B cell (primary cell): ENCODE measurements at regions not wholly inside any gene's neighbourhood (a gene's known extent, or its start where the extent isn't known, plus 50 kb on each side); places are given as distances from the start of the nearest gene placed in this dataset.

Experiments
- ATAC-seq: fragments of 200-7000 bp; cut with Tn5 transposase; one replicate; pipeline ENCODE4 v1.10.0; 2021; ENCODE audit warnings: low read depth, mild to moderate bottlenecking, moderate number of reproducible peaks, moderate library complexity
- CTCF ChIA-PET: fragments of 350-600 bp; sonication (Branson Sonifier 250); formaldehyde crosslinking; loops from one replicate; lab custom pipeline; 2021; ENCODE audit warnings: antibody characterized with exemption, inconsistent platforms; lab: Charles Lee
- POLR2A ChIA-PET: fragments of 350-600 bp; sonication (Branson Sonifier 250); formaldehyde crosslinking; loops from one replicate; lab custom pipeline; 2021; ENCODE audit warnings: antibody characterized with exemption; lab: Charles Lee
- DNase-seq: peaks from one replicate; pipeline ENCODE4 v3.0.0; 2013
- H2AFZ ChIP-seq: 2 replicates; pipeline ENCODE4 v1.6.1; 2012; ENCODE audit warnings: mild to moderate bottlenecking, low read depth, low read length; ENCODE audit not compliant: insufficient read depth, poor library complexity, severe bottlenecking
- H3K27ac ChIP-seq, 2 donors: 1 replicate in 1 of 2; 2 replicates in 1 of 2; pipeline ENCODE4 v1.5.1; 2012 to 2013; ENCODE audit warnings: low read length in 2 of 2, mild to moderate bottlenecking in 2 of 2, moderate library complexity in 1 of 2
- H3K27me3 ChIP-seq, 4 experiments: fragments of 200-600 bp in 1 of 4; sonication (generic) in 1 of 4; replicated peaks in 1 of 4; 1 replicate in 2 of 4; 2 replicates in 2 of 4; pipeline versions ENCODE4 v1.6.1 to v1.7.0; 2013 to 2016; ENCODE audit warnings: low read length in 3 of 4, mild to moderate bottlenecking in 2 of 4, mixed read lengths in 1 of 4, moderate library complexity in 1 of 4; ENCODE audit not compliant: insufficient read depth in 4 of 4, control insufficient read depth in 3 of 4; ENCODE audit errors: control extremely low read depth in 1 of 4
- H3K36me3 ChIP-seq, 2 experiments: replicated peaks in 1 of 2; 1 replicate in 1 of 2; 2 replicates in 1 of 2; pipeline versions ENCODE4 v1.6.1 to v1.7.1; 2013; ENCODE audit warnings: low read length in 1 of 2; ENCODE audit not compliant: insufficient read depth in 2 of 2, control insufficient read depth in 1 of 2; ENCODE audit errors: control extremely low read depth in 1 of 2, extremely low read depth in 1 of 2
- H3K4me1 ChIP-seq, 2 donors: fragments of 200-600 bp in 1 of 2; sonication (generic) in 1 of 2; 1 replicate in 1 of 2; 2 replicates in 1 of 2; pipeline versions ENCODE4 v1.5.1 to v1.6.1; 2013 to 2017; ENCODE audit warnings: low read length in 2 of 2; ENCODE audit not compliant: control insufficient read depth in 2 of 2, insufficient read depth in 2 of 2
- H3K4me2 ChIP-seq: replicated peaks from 2 replicates; pipeline ENCODE3; 2012; ENCODE audit warnings: mild to moderate bottlenecking, low read depth, low read length; ENCODE audit not compliant: poor library complexity, severe bottlenecking
- H3K4me3 ChIP-seq, 5 experiments: fragments of 200-600 bp in 1 of 5; sonication (generic) in 1 of 5; 1 replicate in 3 of 5; 2 replicates in 2 of 5; pipeline versions ENCODE4 v1.5.1 to v1.7.0; 2011 to 2016; ENCODE audit warnings: low read length in 4 of 5, mild to moderate bottlenecking in 4 of 5, low read depth in 2 of 5, control low read depth in 1 of 5, moderate library complexity in 1 of 5; ENCODE audit not compliant: insufficient read depth in 1 of 5; ENCODE audit errors: control extremely low read depth in 1 of 5, extremely low read depth in 1 of 5
- H3K79me2 ChIP-seq: fragments of 200-600 bp; sonication (generic); one replicate; pipeline ENCODE4 v1.6.0; 2016; ENCODE audit warnings: low read length; ENCODE audit not compliant: control insufficient read depth, insufficient read depth
- H3K9ac ChIP-seq: fragments of 200-600 bp; sonication (generic); 2 replicates; pipeline ENCODE4 v1.6.1; 2017; ENCODE audit warnings: mild to moderate bottlenecking, low read length, moderate library complexity
- H3K9me3 ChIP-seq, 3 donors: one replicate each; pipeline versions ENCODE4 v1.6.1 to v1.7.1; 2013; ENCODE audit warnings: low read length in 2 of 3; ENCODE audit not compliant: control insufficient read depth in 2 of 3, insufficient read depth in 1 of 3; ENCODE audit errors: control extremely low read depth in 1 of 3
- H4K20me1 ChIP-seq: 2 replicates; pipeline ENCODE4 v1.6.0; 2012; ENCODE audit warnings: mild to moderate bottlenecking, low read length; ENCODE audit not compliant: insufficient read depth, control insufficient read depth, poor library complexity, severe bottlenecking
- H3K27ac Mint-ChIP-seq: one replicate; pipeline ENCODE4 v1.8.0; 2021; ENCODE audit warnings: mixed read lengths
- H3K27me3 Mint-ChIP-seq: one replicate; pipeline ENCODE4 v1.8.0; 2021; ENCODE audit warnings: mixed read lengths
- H3K4me1 Mint-ChIP-seq: one replicate; pipeline ENCODE4 v1.8.0; 2021; ENCODE audit warnings: mixed read lengths
- H3K4me3 Mint-ChIP-seq: one replicate; pipeline ENCODE4 v1.8.0; 2021; ENCODE audit warnings: mixed read lengths
- H3K9me3 Mint-ChIP-seq: one replicate; pipeline ENCODE4 v1.8.0; 2022; ENCODE audit warnings: mixed read lengths; ENCODE audit not compliant: insufficient read depth
- EZH2 ChIP-seq: IDR thresholded peaks from 2 replicates; pipeline ENCODE4 v1.6.1; 2012; ENCODE audit warnings: borderline replicate concordance, low read depth, mild to moderate bottlenecking, moderate library complexity, low read length; ENCODE audit not compliant: insufficient read depth, poor library complexity, severe bottlenecking
- WGBS: methylation state at CpG from one replicate; pipeline ENCODE4 v1.1.5; 2013; ENCODE audit warnings: missing lambda C conversion rate; ENCODE audit not compliant: insufficient coverage; 5-methylcytosine and 5-hydroxymethylcytosine counted together
- intact Hi-C: fragments of 100-400 bp; cut with micrococcal nuclease; formaldehyde crosslinking; loops from one replicate; pipeline ENCODE4 v1.10.0; 2022
- TF ChIP-seq, protein P1 (sequence below): fragments of 200-600 bp; IDR thresholded peaks from one replicate; pipeline ENCODE4 v1.8.0; 2022; ENCODE audit warnings: antibody characterized with exemption, mild to moderate bottlenecking

GRCh38 chr4:74522251-74522991 lies 77.5 kb downstream of the AREG start:
- Mint-ChIP-seq H3K27me3 (peaks cover 14% of the 10 kb centered on the region), H3K4me1 (no peaks in the 10 kb centered on the region), H3K9me3 (no peaks in the 10 kb centered on the region), H3K4me3 (no peak overlapping the region), H3K27ac (no peak overlapping the region)
- H2AFZ ChIP-seq: no peak overlapping the region
- no peaks in the 10 kb centered on the region for H4K20me1 ChIP-seq
- H3K27ac ChIP-seq: no peak overlapping the region
- TF ChIP-seq EZH2: no peak
- TF ChIP-seq, protein P1, sequence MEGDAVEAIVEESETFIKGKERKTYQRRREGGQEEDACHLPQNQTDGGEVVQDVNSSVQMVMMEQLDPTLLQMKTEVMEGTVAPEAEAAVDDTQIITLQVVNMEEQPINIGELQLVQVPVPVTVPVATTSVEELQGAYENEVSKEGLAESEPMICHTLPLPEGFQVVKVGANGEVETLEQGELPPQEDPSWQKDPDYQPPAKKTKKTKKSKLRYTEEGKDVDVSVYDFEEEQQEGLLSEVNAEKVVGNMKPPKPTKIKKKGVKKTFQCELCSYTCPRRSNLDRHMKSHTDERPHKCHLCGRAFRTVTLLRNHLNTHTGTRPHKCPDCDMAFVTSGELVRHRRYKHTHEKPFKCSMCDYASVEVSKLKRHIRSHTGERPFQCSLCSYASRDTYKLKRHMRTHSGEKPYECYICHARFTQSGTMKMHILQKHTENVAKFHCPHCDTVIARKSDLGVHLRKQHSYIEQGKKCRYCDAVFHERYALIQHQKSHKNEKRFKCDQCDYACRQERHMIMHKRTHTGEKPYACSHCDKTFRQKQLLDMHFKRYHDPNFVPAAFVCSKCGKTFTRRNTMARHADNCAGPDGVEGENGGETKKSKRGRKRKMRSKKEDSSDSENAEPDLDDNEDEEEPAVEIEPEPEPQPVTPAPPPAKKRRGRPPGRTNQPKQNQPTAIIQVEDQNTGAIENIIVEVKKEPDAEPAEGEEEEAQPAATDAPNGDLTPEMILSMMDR: no peak
- no peaks in the 10 kb centered on the region for H3K4me1 ChIP-seq
- no peaks in the 10 kb centered on the region for H3K27me3 ChIP-seq
- ATAC-seq (no peak), DNase-seq (no peak)
- H3K4me3 ChIP-seq: no peak overlapping the region
- no peak overlapping the region for H3K9ac ChIP-seq
- no peak overlapping the region for H3K4me2 ChIP-seq
- intact Hi-C loops: no loop called here
- CTCF ChIA-PET: no interaction called here
- POLR2A ChIA-PET: no interaction called here
- no peaks in the 10 kb centered on the region for H3K9me3 ChIP-seq
- WGBS: no CpG with 5 or more reads among the region's 3 CpGs
- H3K36me3 ChIP-seq: no peaks in the 10 kb centered on the region
- H3K79me2 ChIP-seq: no peaks in the 10 kb centered on the region

- no peak overlapping the region for H3K27ac Mint-ChIP-seq
- CTCF ChIA-PET: interaction anchor here (0.9 kb wide), 1 partner anchor 9 kb away, joined by 4 read pairs; no protein-coding TSS in a partner anchor
- DNase-seq (no peak), ATAC-seq (no peak)
- Histone ChIP-seq H3K9me3 (no peaks in the 10 kb centered on the region), H3K27me3 (no peaks in the 10 kb centered on the region), H3K36me3 (no peaks in the 10 kb centered on the region), H3K27ac (no peak overlapping the region), H2AFZ (no peak overlapping the region), H3K4me3 (no peak overlapping the region), H3K4me1 (no peaks in the 10 kb centered on the region), H4K20me1 (no peaks in the 10 kb centered on the region), H3K9ac (no peak overlapping the region), H3K4me2 (no peak overlapping the region), H3K79me2 (no peaks in the 10 kb centered on the region)
- peaks cover 17% of the 10 kb centered on the region for H3K27me3 Mint-ChIP-seq
- POLR2A ChIA-PET: no interaction called here
- H3K4me3 Mint-ChIP-seq: no peak overlapping the region
- no peaks in the 10 kb centered on the region for H3K9me3 Mint-ChIP-seq
- intact Hi-C loops: no loop called here
- TF ChIP-seq, protein P1: no peak
- no peak for TF ChIP-seq EZH2
- H3K4me1 Mint-ChIP-seq: no peaks in the 10 kb centered on the region
- WGBS: no CpG with 5 or more reads among the region's 1 CpG
Measured at GRCh38 chr4:74523096-74523495, 78.2 kb downstream of the AREG start.
